HUES48 (cell line): ENCODE measurements at regions not wholly inside any gene's neighbourhood (a gene's known extent, or its start where the extent isn't known, plus 50 kb on each side); places are given as distances from the start of the nearest gene placed in this dataset.

Experiments used
- H3K27ac ChIP-seq: one replicate; pipeline ENCODE4 v1.7.0; 2013; ENCODE audit warnings: low read depth, low read length, inconsistent platforms
- H3K27me3 ChIP-seq: 2 replicates; pipeline ENCODE4 v1.6.1; 2013; ENCODE audit warnings: mild to moderate bottlenecking, low read length; ENCODE audit not compliant: control insufficient read depth, insufficient read depth
- H3K36me3 ChIP-seq: 2 replicates; pipeline ENCODE4 v1.6.1; 2013; ENCODE audit warnings: low read length; ENCODE audit not compliant: control insufficient read depth, insufficient read depth
- H3K4me1 ChIP-seq: 2 replicates; pipeline ENCODE4 v1.6.1; 2013; ENCODE audit warnings: mild to moderate bottlenecking, low read length; ENCODE audit not compliant: control insufficient read depth, insufficient read depth
- H3K4me3 ChIP-seq: 2 replicates; pipeline ENCODE4 v1.5.1; 2013; ENCODE audit warnings: mild to moderate bottlenecking, low read depth, low read length
- H3K9ac ChIP-seq: 2 replicates; pipeline ENCODE4 v1.6.1; 2013; ENCODE audit warnings: mild to moderate bottlenecking, low read depth, low read length, moderate library complexity
- H3K9me3 ChIP-seq: 2 replicates; pipeline ENCODE4 v1.6.1; 2013; ENCODE audit warnings: low read length; ENCODE audit not compliant: control insufficient read depth, insufficient read depth

DNA sequence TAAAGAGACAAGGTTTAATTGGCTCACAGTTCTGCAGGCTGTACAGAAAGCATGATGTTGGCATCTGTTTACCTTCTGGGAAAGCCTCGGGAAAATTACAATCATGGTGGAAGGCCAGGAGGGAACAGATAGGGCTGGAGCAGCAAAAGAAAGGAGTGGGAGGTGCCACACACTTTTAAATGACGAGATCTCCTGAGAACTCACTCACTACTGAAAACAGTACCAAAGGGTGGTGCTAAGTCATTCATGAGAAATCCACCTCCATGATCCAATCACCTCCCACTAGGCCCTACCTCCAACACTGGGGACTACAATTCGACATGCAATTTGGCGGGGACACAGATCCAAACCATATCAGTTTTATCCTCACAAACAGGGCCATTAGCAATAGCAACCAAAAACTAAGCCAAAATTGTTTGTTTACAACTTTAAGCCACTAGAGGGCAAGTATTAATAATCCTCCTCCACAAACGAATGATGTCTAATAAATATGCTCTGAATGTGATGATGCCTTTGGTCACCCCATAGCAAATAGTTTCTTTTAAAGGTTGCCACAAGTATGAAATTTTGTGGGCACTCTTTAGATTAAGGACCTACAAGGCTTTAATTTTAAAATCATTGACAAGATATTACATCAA is 129.2 kb upstream of the NRBF2 start:
- Histone ChIP-seq H3K27ac (no peak overlapping the region), H3K9me3 (no peaks in the 10 kb centered on the region), H3K36me3 (no peaks in the 10 kb centered on the region), H3K27me3 (no peaks in the 10 kb centered on the region), H3K4me1 (no peaks in the 10 kb centered on the region), H3K9ac (no peak overlapping the region), H3K4me3 (no peak overlapping the region)

DNA sequence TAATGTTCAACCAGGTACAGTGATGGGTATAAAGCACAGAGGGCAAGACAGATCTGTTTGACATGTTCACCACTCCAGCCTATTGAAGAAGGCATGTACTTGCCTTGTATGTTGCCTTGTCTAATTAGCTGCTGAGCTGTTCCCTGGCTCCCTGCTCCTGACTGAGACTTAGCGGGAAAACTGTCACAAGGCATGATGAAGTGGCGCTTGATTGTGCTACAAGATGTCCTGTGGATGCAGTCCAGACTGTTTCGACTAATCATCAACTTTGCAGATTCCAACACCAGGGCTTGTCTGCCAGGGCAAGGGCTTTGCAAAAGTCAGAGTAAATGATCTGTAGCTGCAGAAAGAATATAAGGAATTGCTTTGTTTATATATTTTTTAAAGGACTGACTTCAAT is 136.2 kb upstream of the NRBF2 start:
- no peaks in the 10 kb centered on the region for H3K36me3 ChIP-seq
- no peak overlapping the region for H3K4me3 ChIP-seq
- no peaks in the 10 kb centered on the region for H3K4me1 ChIP-seq
- H3K27me3 ChIP-seq = no peaks in the 10 kb centered on the region
- no peaks in the 10 kb centered on the region for H3K9me3 ChIP-seq
- no peak overlapping the region for H3K27ac ChIP-seq
- H3K9ac ChIP-seq = no peak overlapping the region

DNA sequence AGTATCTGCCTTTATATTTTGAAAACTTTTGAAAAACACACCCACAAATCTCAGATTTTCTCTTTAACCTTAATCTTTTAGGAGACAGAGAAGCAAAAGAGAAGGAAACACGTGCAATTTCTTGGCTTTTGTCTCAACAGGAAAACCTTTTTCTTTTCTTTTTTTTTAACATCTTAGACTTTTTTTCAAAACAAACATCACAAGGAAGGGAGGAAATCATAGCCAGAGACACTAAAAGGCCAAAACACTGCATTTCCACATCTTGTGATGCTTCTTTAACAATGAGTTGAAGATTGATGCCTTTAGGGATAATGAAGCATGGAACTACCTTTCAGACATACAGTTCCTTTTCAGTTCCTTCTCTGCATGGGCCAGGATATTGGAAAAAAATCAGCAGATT is 136.6 kb upstream of the NRBF2 start:
- no peaks in the 10 kb centered on the region for H3K4me1 ChIP-seq
- H3K27ac ChIP-seq = no peak overlapping the region
- H3K9me3 ChIP-seq = no peaks in the 10 kb centered on the region
- H3K27me3 ChIP-seq = no peaks in the 10 kb centered on the region
- H3K9ac ChIP-seq = no peak overlapping the region
- H3K4me3 ChIP-seq = no peak overlapping the region
- no peaks in the 10 kb centered on the region for H3K36me3 ChIP-seq

DNA sequence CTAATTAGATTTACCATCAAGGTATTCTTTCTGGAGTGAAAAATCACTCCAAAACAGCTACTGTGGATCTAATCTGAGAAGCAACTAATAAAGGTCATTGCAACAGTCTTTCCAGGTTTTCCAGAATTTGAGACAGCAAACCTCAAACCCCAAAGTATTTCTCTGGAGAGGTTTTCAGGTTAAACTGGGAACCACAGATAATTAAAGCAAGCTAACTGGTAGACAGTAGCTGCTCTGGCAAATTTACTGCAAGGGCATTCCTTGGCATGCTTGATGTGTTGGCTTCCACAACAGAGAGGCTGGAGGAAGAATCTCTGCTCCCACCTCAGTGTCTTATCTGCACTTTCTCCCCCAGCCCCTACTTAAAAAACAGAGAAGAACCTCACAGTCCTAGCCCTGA is 140.0 kb upstream of the NRBF2 start:
- no peaks in the 10 kb centered on the region for H3K9me3 ChIP-seq
- H3K9ac ChIP-seq = no peak overlapping the region
- H3K36me3 ChIP-seq = no peaks in the 10 kb centered on the region
- H3K27ac ChIP-seq = no peak overlapping the region
- H3K4me3 ChIP-seq = no peak overlapping the region
- H3K27me3 ChIP-seq = no peaks in the 10 kb centered on the region
- H3K4me1 ChIP-seq = no peaks in the 10 kb centered on the region

DNA sequence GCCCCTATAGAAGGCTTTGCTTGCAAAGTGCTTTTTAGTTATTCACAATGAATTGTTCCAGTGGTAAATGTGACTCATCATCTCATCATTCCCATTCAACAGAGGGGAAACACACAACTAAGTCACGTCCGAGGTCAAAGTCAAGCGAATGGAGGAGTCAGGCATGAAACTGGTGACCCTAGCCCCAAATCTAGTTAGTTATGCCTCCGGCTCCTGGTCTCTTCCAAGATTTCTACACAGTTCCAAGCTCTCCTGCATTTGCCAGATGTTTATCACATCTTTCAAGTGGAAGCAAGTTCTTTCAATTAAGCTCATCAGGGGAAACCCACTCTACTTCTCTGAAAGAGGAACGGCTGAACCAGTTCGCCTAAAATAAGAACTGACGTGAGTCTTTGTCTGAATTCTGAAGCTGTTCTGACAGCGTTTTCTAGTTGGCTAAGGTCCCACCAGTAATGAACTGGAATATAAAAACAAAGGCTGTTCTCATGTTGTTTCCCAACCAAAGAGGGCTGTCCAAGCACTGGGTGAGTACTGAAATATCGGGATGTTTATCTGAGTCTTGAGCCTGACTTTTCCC is 140.9 kb upstream of the NRBF2 start:
- Histone ChIP-seq H3K9me3 (no peaks in the 10 kb centered on the region), H3K4me1 (no peaks in the 10 kb centered on the region), H3K36me3 (no peaks in the 10 kb centered on the region), H3K9ac (no peak overlapping the region), H3K27me3 (no peaks in the 10 kb centered on the region), H3K4me3 (no peak overlapping the region), H3K27ac (no peak overlapping the region)

DNA sequence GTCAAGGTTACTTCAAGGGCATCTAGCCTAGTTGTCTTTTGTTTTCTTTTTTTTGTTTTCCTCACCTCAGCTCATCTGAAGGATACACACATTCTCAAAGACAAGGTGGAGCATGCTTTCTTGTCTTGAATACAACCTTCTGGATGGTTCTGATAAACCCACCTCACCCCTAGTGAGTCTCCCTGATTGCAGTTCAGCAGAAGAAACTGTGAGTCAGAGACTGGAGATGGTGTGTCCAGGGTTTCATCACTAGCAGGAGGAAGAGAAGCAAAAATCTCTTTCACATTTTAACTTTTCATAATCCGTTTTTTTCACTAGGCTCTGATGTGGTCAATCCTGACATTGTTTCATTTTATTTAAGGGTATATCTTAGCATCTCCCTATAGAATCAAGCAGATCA is 143.0 kb upstream of the NRBF2 start:
- Histone ChIP-seq H3K4me1 (no peaks in the 10 kb centered on the region), H3K27ac (no peak overlapping the region), H3K36me3 (no peaks in the 10 kb centered on the region), H3K9me3 (no peaks in the 10 kb centered on the region), H3K9ac (no peak overlapping the region), H3K27me3 (no peaks in the 10 kb centered on the region), H3K4me3 (no peak overlapping the region)

DNA sequence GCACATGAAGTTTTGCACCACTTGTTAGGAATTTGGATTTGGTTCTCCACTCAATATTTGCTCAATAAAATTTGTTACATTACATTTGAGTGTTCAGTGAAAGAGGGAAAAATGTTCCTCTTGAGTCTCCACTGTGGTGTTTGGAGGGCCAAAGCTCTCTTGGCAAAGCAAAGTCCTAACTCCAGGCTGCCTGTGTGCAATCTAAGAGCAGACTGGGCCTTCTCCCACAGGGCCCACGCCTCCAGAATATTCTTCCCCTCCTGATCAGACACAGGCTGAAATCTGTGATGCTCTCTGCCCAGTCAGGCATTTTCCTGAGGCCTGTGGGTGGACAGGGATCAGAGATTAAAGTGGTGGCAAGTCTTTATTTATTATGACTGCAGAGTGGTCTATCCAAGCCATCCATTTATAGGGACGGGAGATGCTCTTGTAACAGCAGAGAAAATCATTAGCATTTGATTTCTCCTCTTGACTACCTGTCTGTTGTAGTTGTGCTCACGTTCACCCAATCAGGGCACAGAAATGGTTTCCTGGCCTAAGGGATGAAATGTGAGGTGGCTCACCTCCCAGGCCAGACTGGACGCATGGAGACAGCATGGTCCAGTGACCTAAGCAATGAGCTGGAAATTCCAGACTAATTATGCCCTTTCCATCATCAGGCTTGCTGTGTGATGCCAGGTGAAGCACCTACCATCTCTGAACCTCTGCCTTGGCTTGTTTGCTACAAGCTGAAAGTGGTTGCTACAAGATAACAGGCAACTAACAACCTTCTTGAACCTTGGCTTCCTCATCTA is 147.1 kb upstream of the NRBF2 start:
- no peaks in the 10 kb centered on the region for H3K9me3 ChIP-seq
- no peak overlapping the region for H3K27ac ChIP-seq
- H3K4me3 ChIP-seq = no peak overlapping the region
- H3K9ac ChIP-seq = no peak overlapping the region
- H3K4me1 ChIP-seq = no peaks in the 10 kb centered on the region
- no peaks in the 10 kb centered on the region for H3K36me3 ChIP-seq
- H3K27me3 ChIP-seq = no peaks in the 10 kb centered on the region

DNA sequence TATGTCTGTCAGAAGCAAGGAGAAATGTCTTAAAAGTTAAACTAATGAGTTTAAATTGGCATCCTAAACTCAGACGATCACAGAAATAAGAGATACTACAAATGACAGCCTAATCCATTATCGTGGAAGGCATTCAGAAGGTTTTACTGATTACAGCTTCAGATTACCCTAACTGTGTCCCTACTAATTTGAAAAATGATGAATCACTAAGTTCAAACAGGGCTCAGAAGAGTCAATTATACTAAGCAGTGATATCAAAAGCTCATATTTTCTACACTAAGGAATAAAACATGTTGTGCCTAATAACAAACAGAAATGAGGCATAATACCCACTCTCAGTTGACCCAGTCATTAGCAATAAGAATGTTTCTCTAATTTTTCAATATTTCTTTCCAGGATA is 152.0 kb upstream of the NRBF2 start:
- Histone ChIP-seq H3K27ac (peak overlapping the region; percentile 60), H3K4me1 (no peaks in the 10 kb centered on the region; the same call in 1 of the 2 replicates)

DNA sequence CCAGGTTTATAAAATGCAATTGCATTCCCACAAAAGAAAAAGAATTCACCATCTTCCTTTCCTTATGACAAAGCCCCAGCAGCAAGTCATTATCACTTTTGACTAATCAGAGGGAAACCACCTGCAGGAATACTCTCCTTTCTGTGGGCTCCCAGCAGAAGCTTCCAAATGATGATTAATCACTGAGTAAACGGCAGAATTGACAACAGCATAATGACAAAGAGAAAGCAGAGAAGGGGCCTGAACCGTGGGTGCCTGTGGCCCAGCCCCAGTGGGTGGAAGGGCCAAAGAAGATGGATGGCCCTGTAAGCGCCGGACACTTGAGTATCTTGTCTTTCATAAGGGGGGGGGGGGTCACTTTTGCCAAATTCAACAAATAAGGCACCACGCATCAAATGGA is 152.4 kb upstream of the NRBF2 start:
- Histone ChIP-seq H3K27me3 (no peaks in the 10 kb centered on the region), H3K9ac (no peak overlapping the region), H3K4me1 (no peaks in the 10 kb centered on the region; the same call in 1 of the 2 replicates), H3K27ac (peak overlapping the region; percentile 60), H3K4me3 (no peak overlapping the region), H3K9me3 (no peaks in the 10 kb centered on the region; the same call in 1 of the 2 replicates), H3K36me3 (no peaks in the 10 kb centered on the region)

More for the DNA sequence above, 152.0 kb upstream of the NRBF2 start:
- Histone ChIP-seq H3K4me3 (no peak overlapping the region), H3K36me3 (no peaks in the 10 kb centered on the region), H3K27me3 (no peaks in the 10 kb centered on the region), H3K9ac (no peak overlapping the region), H3K9me3 (no peaks in the 10 kb centered on the region; the same call in 1 of the 2 replicates)

DNA sequence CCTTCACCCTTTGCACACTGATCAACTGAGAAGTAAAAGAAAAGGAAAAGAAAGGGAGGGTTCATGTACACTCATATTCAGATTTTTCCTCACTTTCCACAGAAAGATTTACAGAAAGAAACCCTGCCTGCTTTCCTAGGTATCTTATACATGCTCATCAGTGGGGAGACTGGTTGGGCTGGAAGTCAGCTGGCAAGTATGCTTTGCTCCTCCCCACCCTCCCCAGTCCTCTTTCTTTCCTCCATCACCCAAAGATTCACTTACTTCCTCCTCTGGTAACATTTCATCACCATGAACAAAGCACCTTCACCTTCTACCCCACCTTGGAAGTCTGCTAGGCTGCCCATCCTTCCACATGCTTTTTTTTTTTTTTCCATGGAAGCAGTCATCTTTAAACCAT is 153.2 kb upstream of the NRBF2 start:
- Histone ChIP-seq H3K36me3 (no peaks in the 10 kb centered on the region), H3K27me3 (no peaks in the 10 kb centered on the region), H3K4me1 (no peaks in the 10 kb centered on the region; the same call in 1 of the 2 replicates), H3K27ac (no peak overlapping the region), H3K9me3 (peaks cover 6% of the 10 kb centered on the region; the same call in 1 of the 2 replicates), H3K4me3 (no peak overlapping the region), H3K9ac (no peak overlapping the region)

DNA sequence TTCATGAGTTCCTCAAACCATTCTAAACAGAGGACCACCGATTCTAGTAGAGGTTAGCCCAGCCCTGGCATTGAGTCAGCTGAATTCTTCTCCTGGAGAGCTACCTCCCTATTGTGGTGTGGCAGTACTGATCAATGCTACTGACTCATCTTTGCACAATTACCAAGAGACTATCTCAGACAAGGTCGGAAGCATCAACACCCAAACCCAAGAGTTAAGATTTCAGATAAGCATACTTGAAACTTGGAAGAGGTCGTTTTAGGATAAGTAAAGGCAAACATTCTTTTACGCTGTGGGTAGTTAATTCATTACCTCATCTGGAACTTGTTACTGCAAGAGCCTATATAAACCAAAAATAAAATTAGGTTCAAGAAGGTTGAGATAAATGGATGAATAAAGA is 154.6 kb upstream of the NRBF2 start:
- no peak overlapping the region for H3K9ac ChIP-seq
- no peak overlapping the region for H3K4me3 ChIP-seq
- H3K36me3 ChIP-seq = no peaks in the 10 kb centered on the region
- H3K27me3 ChIP-seq = no peaks in the 10 kb centered on the region
- no peak overlapping the region for H3K27ac ChIP-seq
- H3K9me3 ChIP-seq = peaks cover 16% of the 10 kb centered on the region
- no peaks in the 10 kb centered on the region; the same call in 1 of the 2 replicates for H3K4me1 ChIP-seq
